Sigmoid colon (tissue), 6 donors: ENCODE measurements at regions not wholly inside any gene's neighbourhood (a gene's known extent, or its start where the extent isn't known, plus 50 kb on each side); places are given as distances from the start of the nearest gene placed in this dataset.

Experiments
- DNase-seq: peaks from one replicate; pipeline ENCODE4 v3.0.0-alpha.2; 2019
- H3K27ac ChIP-seq, 4 donors: fragments of 200-600 bp; sonication (generic); one replicate each; pipeline ENCODE4 v1.5.1; 2016 to 2019; ENCODE audit warnings: mild to moderate bottlenecking in 1 of 4
- H3K27me3 ChIP-seq, 3 donors: fragments of 200-600 bp; sonication (generic); one replicate each; pipeline ENCODE4 v1.5.1; 2019; ENCODE audit warnings: mild to moderate bottlenecking in 1 of 3
- H3K36me3 ChIP-seq, 4 donors: fragments of 200-600 bp; sonication (generic); one replicate each; pipeline ENCODE4 v1.5.1; 2016 to 2019
- H3K4me1 ChIP-seq, 4 donors: fragments of 200-600 bp; sonication (generic); one replicate each; pipeline ENCODE4 v1.5.1; 2017 to 2019
- H3K4me3 ChIP-seq, 4 donors: fragments of 200-600 bp; sonication (generic); one replicate each; pipeline ENCODE4 v1.5.1; 2017 to 2019; ENCODE audit warnings: mild to moderate bottlenecking in 2 of 4, moderate library complexity in 1 of 4
- H3K9me3 ChIP-seq, 4 donors: fragments of 200-600 bp in 3 of 4; sonication (generic) in 3 of 4; one replicate each; pipeline versions ENCODE4 v1.5.1 to v1.6.1; 2013 to 2019
- EP300 ChIP-seq, 4 donors: sonication (generic); formaldehyde crosslinking; IDR thresholded peaks; one replicate each; pipeline ENCODE4 v1.6.1; 2017; ENCODE audit warnings: antibody characterized with exemption in 4 of 4
- POLR2A ChIP-seq, 2 donors: fragments of 450-650 bp; IDR thresholded peaks; one replicate each; pipeline ENCODE4 v1.6.1; 2016; ENCODE audit warnings: antibody characterized with exemption in 2 of 2, mild to moderate bottlenecking in 2 of 2, moderate library complexity in 2 of 2
- POLR2AphosphoS5 ChIP-seq, 4 donors: sonication (generic); formaldehyde crosslinking; IDR thresholded peaks; one replicate each; pipeline ENCODE4 v1.6.1; 2017; ENCODE audit warnings: antibody characterized with exemption in 4 of 4
- WGBS, 2 donors: extraction: QIAGEN DNeasy Blood & Tissue Kit; methylation state at CpG; one replicate each; pipeline ENCODE4 v1.1.7; 2013; 5-methylcytosine and 5-hydroxymethylcytosine counted together
- intact Hi-C: fragments of 100-400 bp; cut with DNase I; formaldehyde crosslinking; loops from one replicate; pipeline ENCODE4 v1.15.1; 2023
- TF ChIP-seq, protein P1 (sequence below), 4 experiments: fragments of 450-650 bp in 3 of 4; fragments of 200-600 bp in 1 of 4; IDR thresholded peaks; one replicate each; pipeline ENCODE4 v1.5.1; 2016 to 2019; ENCODE audit warnings: antibody characterized with exemption in 4 of 4, mild to moderate bottlenecking in 3 of 4, moderate library complexity in 2 of 4
- donor health status: healthy with polysubstance abuse.
- donor health status: healthy.

DNA sequence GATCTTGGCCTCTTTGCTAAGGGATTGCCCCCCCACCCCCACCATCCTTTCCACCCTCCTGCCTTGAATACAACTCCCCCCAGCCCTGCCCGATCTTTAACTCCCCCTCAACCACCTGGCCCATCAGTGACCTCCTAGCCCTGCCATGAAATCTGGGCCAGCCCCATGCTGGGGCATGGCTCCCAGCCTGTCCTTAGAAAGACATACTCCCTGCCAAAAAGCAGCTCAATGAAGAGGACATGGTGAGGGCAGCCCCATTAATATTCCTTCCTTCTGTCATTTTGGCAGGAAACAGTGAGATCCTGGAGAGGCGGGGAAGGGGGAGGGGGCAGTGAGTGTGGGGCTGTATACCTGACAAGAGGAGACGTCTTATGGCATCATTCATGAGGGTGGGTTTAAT lies 66.8 kb upstream of the DISP3 start:
- TF ChIP-seq POLR2A (IDR thresholded peaks at IDR 0.05) = no peak
- TF ChIP-seq, protein P1, sequence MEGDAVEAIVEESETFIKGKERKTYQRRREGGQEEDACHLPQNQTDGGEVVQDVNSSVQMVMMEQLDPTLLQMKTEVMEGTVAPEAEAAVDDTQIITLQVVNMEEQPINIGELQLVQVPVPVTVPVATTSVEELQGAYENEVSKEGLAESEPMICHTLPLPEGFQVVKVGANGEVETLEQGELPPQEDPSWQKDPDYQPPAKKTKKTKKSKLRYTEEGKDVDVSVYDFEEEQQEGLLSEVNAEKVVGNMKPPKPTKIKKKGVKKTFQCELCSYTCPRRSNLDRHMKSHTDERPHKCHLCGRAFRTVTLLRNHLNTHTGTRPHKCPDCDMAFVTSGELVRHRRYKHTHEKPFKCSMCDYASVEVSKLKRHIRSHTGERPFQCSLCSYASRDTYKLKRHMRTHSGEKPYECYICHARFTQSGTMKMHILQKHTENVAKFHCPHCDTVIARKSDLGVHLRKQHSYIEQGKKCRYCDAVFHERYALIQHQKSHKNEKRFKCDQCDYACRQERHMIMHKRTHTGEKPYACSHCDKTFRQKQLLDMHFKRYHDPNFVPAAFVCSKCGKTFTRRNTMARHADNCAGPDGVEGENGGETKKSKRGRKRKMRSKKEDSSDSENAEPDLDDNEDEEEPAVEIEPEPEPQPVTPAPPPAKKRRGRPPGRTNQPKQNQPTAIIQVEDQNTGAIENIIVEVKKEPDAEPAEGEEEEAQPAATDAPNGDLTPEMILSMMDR (IDR thresholded peaks at IDR 0.05) = no peak
- no peak for TF ChIP-seq EP300 (IDR thresholded peaks at IDR 0.05)
- TF ChIP-seq POLR2AphosphoS5 (IDR thresholded peaks at IDR 0.05) = no peak
- H3K27ac ChIP-seq = no peak overlapping the region
- H3K4me1 ChIP-seq = no peaks in the 10 kb centered on the region
- intact Hi-C loops = no loop called here
- H3K36me3 ChIP-seq = no peaks in the 10 kb centered on the region
- H3K4me3 ChIP-seq = no peak overlapping the region
- H3K9me3 ChIP-seq = peaks cover 0 to 2% (median 0%) of the 10 kb centered on the region in 4 donors
- DNase-seq = no peak
- WGBS, 2 donors = 77 to 84% methylated on average over 3 of the region's 3 CpGs
- H3K27me3 ChIP-seq = peaks cover 0 to 77% (median 0%) of the 10 kb centered on the region in 3 donors

DNA sequence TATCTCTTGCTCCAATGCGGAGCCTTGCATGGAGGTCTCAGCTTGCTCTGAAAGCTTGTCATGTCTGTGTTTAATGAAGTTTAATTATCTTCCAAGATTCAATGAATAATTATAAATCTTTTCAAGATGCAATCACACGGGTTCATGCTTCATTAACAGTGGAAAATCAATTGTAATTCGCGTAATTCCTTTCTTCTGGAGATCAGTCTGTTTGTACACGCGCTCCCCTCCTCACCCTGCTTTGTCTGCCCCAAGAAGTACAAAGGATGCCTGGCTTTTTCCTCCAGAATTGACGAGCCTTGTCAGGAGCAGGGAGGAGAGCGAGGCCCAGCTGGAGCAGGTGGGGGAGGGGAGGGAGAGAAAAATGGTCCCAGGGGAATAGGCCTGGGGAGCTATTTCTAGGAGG lies 65.0 kb upstream of the DISP3 start:
- H3K27me3 ChIP-seq = peaks cover 0 to 78% (median 0%) of the 10 kb centered on the region in 3 donors
- 52 to 57% methylated on average over 8 of the region's 8 CpGs for WGBS, 2 donors
- intact Hi-C loops = no loop called here

DNA sequence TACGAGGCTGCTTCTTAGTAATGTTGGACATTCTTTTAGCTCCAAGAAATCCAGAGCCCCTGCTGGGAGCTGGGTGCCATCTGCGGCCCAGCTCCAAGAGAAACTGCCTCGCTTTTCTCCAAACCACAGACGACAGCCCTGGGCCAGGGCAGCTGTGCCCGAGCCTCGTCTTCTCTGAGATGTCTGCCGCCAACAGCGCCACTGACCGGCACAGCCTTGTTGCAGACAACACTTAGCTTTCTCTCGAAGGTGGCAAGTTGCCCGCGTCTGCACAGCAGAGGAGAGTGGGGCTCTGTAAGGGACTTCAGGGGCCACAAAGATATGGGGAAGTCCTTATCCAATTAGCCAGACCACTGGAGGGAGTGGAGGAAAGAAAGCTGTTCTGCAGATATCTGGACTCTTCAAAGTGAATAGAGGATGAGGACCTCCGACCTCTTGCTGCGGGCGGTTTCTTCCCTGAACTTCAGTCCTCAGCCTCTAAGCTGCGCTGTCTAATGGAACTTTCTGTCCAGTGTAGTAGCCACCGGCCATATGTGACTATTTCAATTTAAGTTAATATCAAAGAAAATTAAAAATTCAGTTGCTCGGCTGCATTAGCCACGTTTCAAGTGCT lies 63.9 kb upstream of the DISP3 start:
- no peaks in the 10 kb centered on the region for H3K36me3 ChIP-seq
- DNase-seq = no peak
- peaks cover 0 to 72% (median 0%) of the 10 kb centered on the region in 3 donors for H3K27me3 ChIP-seq
- H3K9me3 ChIP-seq = no peaks in the 10 kb centered on the region
- H3K27ac ChIP-seq = no peak overlapping the region
- H3K4me3 ChIP-seq = no peak overlapping the region
- TF ChIP-seq, protein P1 (IDR thresholded peaks at IDR 0.05) = no peak
- TF ChIP-seq EP300 (IDR thresholded peaks at IDR 0.05) (no peak), POLR2A (IDR thresholded peaks at IDR 0.05) (no peak), POLR2AphosphoS5 (IDR thresholded peaks at IDR 0.05) (no peak)
- 81 to 85% methylated on average over 19 of the region's 19 CpGs for WGBS, 2 donors
- no peaks in the 10 kb centered on the region for H3K4me1 ChIP-seq
- intact Hi-C loops = no loop called here

More for the DNA sequence above, 65.0 kb upstream of the DISP3 start:
- TF ChIP-seq, protein P1 (IDR thresholded peaks at IDR 0.05) = no peak
- TF ChIP-seq POLR2A (IDR thresholded peaks at IDR 0.05) = no peak
- no peak for TF ChIP-seq POLR2AphosphoS5 (IDR thresholded peaks at IDR 0.05)
- TF ChIP-seq EP300 (IDR thresholded peaks at IDR 0.05) = no peak
- no peaks in the 10 kb centered on the region for H3K9me3 ChIP-seq
- no peak for DNase-seq
- no peak overlapping the region for H3K27ac ChIP-seq
- no peak overlapping the region for H3K4me3 ChIP-seq
- no peaks in the 10 kb centered on the region for H3K4me1 ChIP-seq
- no peaks in the 10 kb centered on the region for H3K36me3 ChIP-seq

DNA sequence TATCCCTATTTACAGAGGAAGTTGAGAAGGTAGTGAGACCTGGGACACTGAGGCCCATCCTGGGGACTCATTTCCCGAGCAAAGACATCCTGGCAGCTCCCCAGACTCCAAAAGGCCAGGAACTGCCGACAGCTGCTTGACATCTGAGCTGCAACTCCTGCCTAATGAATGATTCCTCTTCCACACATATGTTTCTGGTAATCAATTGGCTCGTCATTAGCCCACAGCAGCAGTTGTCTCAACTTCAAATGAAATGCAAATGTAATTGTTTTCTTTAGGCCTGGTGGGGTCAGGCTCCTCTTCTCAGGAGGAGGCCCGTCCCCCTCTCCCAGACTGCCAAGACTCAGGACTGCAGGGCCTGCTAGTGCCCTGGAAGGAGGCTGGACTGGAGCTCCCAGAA lies 61.8 kb upstream of the DISP3 start:
- Histone ChIP-seq H3K36me3 (no peaks in the 10 kb centered on the region), H3K9me3 (no peaks in the 10 kb centered on the region), H3K27ac (no peak overlapping the region), H3K4me3 (no peak overlapping the region), H3K27me3 (peaks cover 0 to 59% (median 0%) of the 10 kb centered on the region in 3 donors), H3K4me1 (no peaks in the 10 kb centered on the region)
- 46 to 61% methylated on average over 4 of the region's 4 CpGs for WGBS, 2 donors
- no peak for DNase-seq
- TF ChIP-seq EP300 (IDR thresholded peaks at IDR 0.05) (no peak), POLR2A (IDR thresholded peaks at IDR 0.05) (no peak), POLR2AphosphoS5 (IDR thresholded peaks at IDR 0.05) (no peak)
- TF ChIP-seq, protein P1 (IDR thresholded peaks at IDR 0.05) = no peak
- intact Hi-C loops = no loop called here

DNA sequence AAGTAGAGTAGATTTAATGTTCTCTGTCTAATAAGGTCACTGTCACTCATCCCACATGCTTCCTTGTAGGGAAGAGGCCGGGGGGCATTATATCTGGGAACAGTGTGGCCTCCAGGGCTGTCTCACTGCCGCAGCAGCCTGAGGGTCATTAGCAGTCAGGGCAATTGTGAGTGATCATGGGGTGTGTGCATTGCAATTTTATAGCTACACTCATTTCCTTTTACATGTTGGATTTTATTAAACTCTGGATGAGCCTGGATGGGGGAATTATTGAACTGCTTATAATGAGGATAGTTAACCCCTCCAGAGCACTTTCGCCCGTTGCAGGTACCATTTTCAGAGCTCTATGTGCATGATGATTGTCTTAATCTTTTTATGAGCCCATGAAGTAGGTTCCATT lies 60.9 kb upstream of the DISP3 start:
- 28 to 65% methylated on average over 4 of the region's 4 CpGs for WGBS, 2 donors
- Histone ChIP-seq H3K27me3 (peaks cover 0 to 50% (median 0%) of the 10 kb centered on the region in 3 donors), H3K9me3 (no peaks in the 10 kb centered on the region), H3K27ac (no peak overlapping the region), H3K4me1 (no peaks in the 10 kb centered on the region), H3K4me3 (no peak overlapping the region), H3K36me3 (no peaks in the 10 kb centered on the region)
- DNase-seq = no peak
- intact Hi-C loops = no loop called here
- TF ChIP-seq, protein P1 (IDR thresholded peaks at IDR 0.05) = no peak
- TF ChIP-seq POLR2A (IDR thresholded peaks at IDR 0.05) (no peak), POLR2AphosphoS5 (IDR thresholded peaks at IDR 0.05) (no peak), EP300 (IDR thresholded peaks at IDR 0.05) (no peak)
